Stimulated activated CD4-positive, alpha-beta T cell treated with anti-CD3 and anti-CD28 coated beads, Interleukin-1b, Interleukin-23, amount 100 ng/mL, for 24 hours (primary cell): ENCODE measurements at regions not wholly inside any gene's neighbourhood (a gene's known extent, or its start where the extent isn't known, plus 50 kb on each side); places are given as distances from the start of the nearest gene placed in this dataset.
"Not testable (repeated sequence)": the region's sequence is repeated elsewhere in the genome, so short reads cannot be mapped to it uniquely, and the experiment has no call there.

ENCODE experiments used
- DNase-seq, 4 experiments: peaks; one replicate each; pipeline ENCODE4 v3.0.0-alpha.2; 2020; ENCODE audit warnings: low read depth in 4 of 4, low spot score in 1 of 4

DNA sequence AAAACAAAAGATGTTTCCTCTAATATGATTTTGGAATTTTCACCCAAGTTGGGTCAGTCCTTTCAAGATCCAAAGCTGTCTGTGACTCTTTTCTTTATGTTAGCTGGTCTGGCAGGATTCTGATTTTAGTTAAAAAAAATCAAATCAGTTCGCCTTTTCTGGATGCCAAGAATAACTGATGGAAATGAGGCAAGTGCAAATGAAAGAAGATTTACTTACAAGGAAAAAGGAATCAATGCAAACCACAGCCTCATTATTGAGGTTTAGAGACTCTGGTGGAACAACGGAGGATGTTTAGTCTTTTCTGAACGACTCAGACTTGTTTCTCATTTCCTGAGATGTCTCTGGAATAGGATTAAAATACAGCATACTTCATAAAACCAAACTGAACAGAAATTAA is 117.0 kb upstream of the DYRK2 start:
- no peak for DNase-seq

GRCh38 chr12:67533159-67533558 is 115.4 kb upstream of the DYRK2 start:
- no peak for DNase-seq

- no peak for DNase-seq
These were observed 114.5 kb upstream of the DYRK2 start for GRCh38 chr12:67534046-67534445.

DNA sequence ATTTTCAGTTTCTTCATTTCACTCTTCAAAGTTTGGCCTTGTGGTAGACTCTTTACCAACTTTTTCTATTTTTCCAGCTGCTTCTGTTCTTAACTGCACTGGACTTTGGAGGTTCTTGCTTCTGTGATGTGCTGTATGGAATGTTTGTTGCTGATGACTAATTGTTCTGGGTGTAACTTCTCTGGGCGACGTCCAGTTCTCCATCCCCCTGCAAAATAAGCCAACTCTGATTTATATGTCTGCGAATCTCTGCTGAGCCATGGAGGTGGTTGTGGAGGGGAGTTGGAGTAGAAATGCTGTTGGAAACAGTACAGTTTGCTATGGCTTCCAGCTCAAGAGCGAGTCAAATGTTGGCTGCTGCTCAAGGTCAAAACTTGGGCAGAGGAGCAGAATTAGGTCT is 113.9 kb upstream of the DYRK2 start:
- no peak for DNase-seq

DNA sequence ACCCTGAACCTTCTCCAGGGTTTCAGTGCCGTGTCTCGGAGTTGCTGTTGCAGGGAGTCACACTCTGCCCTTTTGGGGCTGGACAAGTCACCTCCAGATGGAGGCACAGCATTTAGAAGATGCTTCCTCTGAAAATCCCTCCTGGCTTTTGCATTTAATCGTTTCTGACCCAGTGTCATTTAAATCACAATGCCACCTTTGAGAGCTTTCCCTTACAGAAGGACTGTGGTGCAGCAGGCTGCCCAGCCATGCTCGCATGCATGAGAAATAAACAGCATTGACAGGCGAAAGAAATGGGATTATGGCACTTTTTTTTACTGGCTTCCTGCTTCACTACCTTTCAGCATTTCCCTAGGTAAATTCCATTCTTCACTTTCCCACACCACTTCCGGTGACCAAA is 113.4 kb upstream of the DYRK2 start:
- DNase-seq, result no peak

GRCh38 chr12:67535971-67536370 is 112.6 kb upstream of the DYRK2 start:
- no peak for DNase-seq

DNA sequence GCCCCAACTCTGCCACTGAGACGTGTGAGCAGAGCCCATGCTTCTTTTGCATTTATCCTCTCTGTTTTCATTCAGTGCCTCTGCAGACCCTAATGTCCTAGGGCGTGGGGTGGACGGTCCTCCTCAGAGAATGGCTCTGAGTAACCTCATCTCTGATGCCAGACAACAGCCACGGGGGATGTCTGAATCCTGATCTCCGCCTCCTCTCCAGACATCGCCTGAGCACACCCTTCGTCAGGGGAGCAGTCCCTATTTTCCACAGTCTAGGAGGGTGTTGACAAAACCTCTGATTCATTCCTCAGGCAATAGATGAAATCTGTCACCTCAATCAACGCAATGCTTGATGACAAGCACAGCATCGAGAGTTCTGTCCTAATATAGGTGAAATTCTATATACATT is 109.2 kb upstream of the DYRK2 start:
- DNase-seq, result no peak

DNA sequence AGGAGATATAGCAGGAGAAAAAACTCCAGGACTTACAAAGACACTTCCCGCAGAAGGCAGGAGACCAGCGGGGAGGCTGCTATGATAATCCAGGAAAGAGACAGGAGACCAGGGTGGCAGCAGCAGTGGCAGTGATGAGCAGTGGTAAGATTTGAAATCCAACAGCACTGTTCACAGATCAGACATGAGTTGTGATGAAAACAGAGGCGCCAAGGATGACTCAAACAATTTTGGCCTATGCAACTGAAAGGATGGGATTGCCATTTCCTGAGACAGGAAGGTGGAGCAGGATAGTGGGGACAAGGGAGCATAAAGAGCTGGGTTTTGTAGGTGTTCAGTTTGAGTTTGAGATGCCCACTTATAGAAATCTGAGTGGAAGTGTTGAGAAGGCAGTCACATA is 108.6 kb upstream of the DYRK2 start:
- no peak for DNase-seq

DNA sequence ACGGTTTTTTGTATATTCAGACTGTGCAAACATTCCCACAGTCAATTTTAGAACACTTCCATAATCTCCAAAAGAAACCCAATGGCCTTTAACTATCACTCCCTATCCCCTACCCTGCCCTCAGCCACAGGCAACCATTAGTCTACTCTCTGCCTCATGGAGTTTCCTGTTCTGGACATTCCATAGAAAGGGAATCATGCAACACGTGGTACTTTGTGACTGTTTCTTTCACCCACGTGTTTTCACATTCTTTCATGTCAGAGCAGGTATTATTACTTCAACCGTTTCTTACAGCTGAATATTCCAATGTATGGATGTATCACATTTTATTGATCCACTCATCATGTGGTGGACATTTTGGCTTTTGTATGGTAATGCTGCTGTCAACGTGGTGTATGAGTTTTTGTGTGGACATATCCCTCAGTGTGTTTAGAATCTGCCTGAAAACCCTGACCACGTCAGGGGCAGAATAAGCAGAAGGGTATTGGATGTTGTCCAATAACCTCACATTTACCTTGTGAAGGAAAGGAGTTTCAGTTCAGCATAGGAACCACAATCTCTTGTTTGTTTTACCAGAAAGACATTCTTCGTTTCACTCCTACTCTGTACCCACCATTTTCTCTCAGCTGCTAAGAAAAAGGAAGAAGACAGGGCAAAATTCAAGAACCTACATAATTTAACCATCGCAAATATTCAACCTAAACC is 107.5 kb upstream of the DYRK2 start:
- DNase-seq, result no peak

DNA sequence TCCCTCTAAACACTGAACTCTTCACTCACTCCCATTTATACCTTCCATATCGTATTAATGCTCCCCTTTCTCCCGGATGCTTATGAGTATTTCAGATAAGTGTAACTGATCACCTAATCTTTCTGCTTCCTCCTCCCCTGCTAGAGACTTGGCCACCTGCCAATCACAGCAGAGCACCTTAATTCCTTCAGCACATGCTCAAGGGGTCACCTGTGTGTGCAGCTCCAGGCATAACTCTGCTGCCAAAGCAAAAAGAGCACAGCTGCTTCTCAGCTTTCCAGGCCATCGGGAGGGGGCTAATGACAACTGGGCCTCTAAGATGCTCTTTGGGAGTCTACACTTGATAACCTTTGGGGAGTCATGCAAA is 106.9 kb upstream of the DYRK2 start:
- no peak for DNase-seq

GRCh38 chr12:67543021-67543770 is 105.3 kb upstream of the DYRK2 start:
- DNase-seq, result no peak

- DNase-seq, result no peak
These were observed 103.2 kb upstream of the DYRK2 start for GRCh38 chr12:67545298-67545697.

DNA sequence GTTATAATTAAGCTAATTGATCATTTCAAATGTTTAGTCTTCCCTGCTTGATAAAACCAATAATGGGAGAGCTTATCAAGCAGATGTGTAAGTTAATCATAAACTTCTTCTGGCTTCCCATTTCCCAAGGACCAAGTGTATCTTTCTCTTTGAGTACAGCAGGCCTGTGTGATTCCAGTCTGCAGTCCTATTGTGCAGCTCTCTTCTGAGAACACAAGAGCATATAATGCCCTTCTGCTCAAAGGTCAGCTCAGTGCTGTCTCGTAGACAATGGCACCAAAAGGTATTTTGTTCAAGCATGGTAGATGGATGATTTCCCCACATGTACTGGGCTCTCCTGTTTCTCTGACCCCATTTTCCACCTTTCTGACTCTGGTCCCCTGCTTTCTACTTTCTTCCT is 101.8 kb upstream of the DYRK2 start:
- no peak for DNase-seq

DNA sequence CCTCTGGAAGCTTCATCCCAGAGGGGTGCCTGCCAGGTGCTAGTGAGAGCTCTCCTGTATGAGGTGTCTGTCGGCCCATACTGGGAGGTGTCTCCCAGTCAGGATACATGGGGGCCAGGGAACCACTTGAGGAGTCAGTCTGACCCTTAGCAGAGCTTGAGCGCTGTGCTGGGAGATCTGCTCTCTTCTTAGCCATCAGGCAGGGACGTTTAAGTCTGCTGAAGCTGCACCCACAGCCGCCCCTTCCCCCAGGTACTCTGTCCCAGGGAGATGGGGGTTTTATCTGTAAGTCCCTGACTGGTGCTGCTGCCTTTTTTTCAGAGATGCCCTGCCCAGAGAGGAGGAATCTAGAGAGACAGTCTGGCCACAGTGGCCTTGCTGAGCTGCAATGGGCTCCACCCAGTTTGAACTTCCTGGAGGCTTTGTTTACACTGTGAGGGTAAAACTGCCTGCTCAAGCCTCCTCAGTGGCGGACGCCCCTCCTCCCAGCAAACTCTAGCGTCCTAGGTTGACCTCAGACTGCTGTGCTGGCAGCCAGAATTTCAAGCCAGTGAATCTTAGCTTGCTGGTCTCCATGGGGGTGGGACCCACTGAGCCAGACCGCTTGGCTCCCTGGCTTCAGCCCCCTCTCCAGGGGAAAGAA is 93.3 kb upstream of the DYRK2 start:
- DNase-seq, result not testable (repeated sequence)

- no peak for DNase-seq
These were observed 89.8 kb upstream of the DYRK2 start for GRCh38 chr12:67558775-67559174.

DNA sequence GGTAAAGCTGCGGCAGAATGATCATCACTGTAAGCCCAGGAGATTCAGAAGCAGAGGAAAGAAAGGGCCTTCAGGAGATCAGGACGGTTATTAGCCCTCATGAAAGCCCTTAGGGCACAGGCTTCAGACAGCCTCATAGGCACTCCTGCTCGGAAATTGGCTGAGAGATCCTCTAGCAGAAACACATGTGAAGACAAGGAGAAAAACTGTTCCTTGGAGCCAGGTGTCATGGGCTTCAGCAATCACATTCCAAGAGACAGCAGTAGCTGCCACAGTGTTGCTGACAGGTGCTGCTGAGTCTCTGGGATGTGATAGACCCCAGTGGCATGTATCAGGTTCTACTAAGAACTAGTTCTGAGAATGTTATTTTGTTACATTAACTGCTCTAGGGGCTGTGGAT is 88.8 kb upstream of the DYRK2 start:
- DNase-seq, result no peak

DNA sequence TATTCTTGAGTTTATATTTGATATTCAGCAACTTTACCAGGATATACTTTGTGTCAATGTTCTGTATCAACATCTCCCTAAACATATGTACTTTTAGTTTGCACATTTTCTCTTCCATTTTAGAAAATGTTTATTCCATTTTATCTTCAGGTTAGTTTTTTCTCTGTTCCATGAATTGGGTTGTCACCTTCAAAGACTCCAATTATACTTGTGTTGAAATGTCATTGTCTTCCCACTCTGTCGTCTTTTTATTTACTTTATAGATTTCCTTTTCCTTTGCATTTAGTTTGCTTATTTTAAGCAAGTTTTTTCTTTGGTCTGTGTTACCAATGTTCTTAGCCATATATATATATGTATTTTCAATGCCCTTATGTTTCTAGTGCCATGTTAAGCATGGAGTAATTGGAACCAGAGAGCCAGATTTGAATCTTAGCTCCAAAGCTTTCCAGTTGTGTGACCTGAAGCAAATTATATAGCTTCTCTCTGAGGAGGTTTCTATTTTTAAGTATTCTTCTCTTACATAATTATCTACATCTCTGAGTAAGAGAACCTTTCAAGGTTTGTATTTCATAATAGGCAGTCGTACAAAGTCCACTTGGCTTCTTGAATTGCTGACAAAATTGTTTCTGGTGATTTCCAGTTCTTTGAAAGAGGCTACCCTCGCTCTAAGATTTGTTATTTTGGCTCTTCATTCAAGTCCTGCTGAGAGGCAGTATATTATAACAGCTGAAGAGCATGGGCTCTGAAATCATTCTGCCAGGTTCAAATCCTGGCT is 85.8 kb upstream of the DYRK2 start:
- DNase-seq, result no peak

- DNase-seq, result no peak
These were observed 80.5 kb upstream of the DYRK2 start for GRCh38 chr12:67568055-67568454.

DNA sequence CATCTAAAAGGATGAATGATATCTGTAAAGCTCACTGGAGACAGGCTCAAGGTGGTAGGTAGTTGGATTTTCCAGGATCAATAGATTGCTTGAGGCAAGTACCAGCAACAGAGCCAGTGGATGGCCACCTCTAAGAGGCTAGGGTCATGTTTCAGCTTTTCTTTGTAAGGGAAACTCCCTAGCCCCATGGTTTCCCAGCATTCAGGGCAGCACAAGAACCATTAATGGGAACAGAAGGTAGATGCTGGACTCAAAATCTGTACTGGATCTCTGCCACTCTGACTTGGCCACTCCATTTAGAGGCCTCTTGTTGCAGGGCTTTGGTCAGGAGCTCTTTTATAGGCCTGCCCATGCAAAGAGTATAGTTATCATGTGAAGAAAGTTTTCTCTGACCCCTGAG is 76.1 kb upstream of the DYRK2 start:
- no peak for DNase-seq

- DNase-seq, result no peak
These were observed 75.0 kb upstream of the DYRK2 start for GRCh38 chr12:67573566-67573965.

GRCh38 chr12:67578976-67579661 is 69.4 kb upstream of the DYRK2 start:
- DNase-seq, result no peak
